Hippocampal formation (tissue), 2 donors: ENCODE measurements at regions not wholly inside any gene's neighbourhood (a gene's known extent, or its start where the extent isn't known, plus 50 kb on each side); places are given as distances from the start of the nearest gene placed in this dataset.

ENCODE experiments used
- DNase-seq, 2 donors: peaks; one replicate each; lab custom pipeline; 2025; lab: John Stamatoyannopoulos, UW

DNA sequence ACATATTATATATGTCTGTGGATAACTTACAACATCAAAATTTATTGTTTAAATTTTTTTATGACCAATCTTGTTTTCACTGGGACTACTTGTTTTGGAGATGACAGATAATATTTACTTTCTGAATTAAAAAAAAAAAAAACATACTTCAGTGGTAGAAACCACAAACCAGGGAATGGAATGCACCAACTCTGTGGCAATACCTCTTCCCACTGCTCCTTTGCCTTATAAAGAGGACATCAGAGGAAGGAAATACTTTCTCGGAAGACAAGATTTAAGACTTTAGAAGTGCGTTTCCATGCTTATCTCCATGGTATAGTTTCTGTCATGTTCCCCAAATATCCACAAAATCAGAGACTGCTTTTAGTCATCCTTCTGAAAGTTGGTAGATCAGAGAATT is 1241.1 kb upstream of the EYS start:
- no peak for DNase-seq

GRCh38 chr6:66940003-66940402 is 1233.0 kb upstream of the EYS start:
- DNase-seq, result no peak

- DNase-seq, result no peak
Observed at GRCh38 chr6:66937180-66937579, 1230.2 kb upstream of the EYS start.

- no peak for DNase-seq
Observed at GRCh38 chr6:66935612-66936011, 1228.6 kb upstream of the EYS start.

DNA sequence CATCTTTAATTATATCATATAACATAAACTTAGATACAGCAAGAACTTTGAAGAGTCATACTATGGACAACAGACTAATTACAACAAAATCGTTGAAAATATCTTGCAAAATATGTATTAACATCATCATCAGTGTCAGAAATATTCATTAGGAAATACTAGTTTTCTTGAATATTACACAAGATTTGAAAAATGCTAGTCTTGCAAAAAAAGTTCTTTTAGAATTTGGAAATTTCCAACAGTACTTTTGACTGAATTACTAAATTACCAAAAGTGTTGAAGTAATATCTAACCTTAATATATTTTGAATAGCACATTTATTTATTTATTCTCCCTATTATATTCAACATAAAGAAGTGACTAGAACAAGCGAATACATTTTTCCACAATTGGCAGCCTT is 1224.8 kb upstream of the EYS start:
- no peak for DNase-seq

DNA sequence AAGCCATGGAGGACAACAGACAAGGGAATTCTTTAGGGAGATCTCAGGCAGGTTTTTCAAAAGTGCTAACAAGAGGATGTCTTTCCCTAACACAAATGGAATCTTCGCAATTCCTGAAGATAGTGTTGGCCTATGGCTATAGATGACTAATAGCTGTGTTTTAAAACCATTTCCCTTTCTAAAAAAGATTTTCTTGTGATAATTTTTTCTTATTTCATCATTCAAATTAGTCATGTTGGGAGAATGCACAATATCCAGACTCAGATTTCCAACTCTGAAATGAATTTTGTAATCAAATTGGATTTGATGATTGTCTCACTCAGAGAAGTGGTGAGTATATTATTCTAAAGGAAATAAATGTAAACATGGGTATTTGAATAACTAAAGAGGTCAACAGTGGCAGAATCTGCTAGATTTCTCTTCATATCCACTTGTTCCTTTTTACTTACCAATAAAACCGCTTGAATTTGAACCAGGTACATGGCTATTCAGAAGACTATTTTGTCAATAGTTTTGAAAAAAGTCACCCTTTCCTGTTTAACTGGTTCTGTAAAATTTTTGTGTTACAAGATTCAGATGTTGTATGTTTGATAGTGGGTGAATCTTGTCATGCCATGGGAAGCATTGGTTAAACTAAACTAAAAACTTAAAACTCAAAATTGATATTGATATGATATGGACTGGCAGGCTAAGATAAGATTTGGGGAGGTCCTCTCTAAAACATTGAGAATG is 1223.7 kb upstream of the EYS start:
- no peak for DNase-seq

DNA sequence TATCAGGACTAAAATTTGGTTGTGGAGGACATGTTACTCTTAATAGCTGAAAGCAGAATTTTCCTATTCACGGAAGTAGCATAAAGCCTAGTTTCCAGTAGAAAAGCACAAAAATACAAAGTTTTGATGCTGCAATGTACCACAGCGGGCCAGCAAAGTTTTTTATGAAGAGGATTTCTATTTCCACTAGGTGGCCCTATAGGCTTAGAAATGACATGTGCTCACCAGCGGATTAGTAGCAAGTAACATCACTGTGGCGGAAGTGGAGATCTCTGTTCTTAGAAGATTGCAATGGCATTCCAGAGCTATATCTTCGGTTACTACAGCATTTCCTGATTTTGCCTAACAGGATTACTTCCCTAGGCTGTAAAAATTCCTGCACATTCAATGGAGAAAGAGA is 1219.0 kb upstream of the EYS start:
- no peak for DNase-seq

DNA sequence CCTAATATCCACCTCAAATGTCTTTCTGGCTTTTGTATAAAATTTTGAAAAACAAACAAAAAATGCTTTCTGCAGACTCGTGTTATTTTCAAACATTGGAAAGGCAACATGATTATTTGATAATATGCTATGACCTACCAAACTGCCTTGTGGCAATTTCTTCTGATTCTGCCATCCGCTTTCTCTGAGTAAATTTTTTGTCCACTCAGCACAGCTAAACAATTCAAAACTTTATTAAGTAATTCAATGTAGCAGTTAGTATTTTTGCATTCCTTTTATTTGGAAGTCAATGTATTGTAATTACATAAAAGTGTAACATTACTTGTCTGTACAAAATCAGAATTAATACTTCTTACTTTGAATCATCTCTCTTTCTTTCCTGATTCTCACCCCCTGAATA is 1206.6 kb upstream of the EYS start:
- DNase-seq, result no peak

GRCh38 chr6:66902457-66902856 is 1195.4 kb upstream of the EYS start:
- DNase-seq, result no peak

DNA sequence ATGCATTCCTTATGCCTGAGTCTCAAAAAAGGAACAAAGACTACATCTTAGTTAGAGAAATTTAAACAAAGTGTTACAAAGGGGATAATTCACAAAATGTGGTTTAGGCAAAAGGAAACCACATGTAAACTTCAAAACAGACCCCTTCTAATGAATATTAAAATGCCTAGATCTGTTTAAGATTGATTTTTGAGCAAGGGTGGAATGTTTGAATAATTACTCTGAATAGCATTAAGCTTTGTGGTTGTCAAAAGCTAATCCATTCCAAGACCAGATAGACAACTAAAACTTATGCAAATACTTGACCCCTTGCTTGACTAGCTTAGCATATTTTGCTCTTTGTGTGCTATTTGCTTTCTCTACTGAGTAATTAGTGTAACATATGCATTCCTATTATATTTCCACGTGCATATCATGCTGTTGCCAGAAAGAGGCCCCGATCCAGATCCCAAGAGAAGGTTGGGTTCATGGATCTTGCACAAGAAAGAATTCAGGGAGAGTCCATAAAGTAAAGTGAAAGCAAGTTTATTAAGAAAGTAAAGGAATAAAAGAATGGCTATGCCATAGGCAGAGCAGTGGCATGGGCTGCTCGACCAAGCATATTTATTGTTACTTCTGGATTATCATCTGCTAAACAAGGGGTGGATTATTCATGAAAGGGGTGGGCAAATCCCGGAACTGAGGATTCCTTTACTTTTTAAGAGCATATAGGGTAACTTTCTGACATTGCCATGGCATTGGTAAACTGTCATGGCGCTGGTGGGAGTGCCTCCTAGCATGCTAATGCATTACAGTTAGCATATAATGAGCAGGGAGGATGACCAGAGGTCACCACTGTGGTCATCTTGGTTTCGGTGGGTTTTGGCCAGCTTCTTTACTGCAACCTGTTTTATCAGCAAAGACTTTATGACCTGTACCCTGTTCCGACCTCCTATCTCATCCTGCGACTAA is 1193.4 kb upstream of the EYS start:
- no peak for DNase-seq

DNA sequence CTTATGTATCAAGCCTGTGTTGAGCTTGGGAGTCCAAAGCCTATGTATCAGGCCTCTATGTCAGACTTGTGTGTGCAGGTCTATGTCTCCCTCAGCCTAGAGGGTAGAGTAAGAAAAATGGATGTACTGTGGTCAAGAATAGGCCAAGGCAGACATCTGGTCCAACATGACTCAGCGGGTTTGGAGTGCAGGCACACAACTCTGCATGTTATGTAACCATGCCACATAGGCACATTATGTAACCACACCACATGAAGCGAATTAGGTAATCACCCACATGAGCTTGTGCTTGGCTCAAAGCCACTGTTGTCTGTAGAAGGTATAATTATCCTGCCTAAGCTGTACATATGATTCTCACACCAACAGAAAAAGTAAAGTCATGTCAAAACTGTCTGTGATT is 1190.5 kb upstream of the EYS start:
- DNase-seq, result no peak

DNA sequence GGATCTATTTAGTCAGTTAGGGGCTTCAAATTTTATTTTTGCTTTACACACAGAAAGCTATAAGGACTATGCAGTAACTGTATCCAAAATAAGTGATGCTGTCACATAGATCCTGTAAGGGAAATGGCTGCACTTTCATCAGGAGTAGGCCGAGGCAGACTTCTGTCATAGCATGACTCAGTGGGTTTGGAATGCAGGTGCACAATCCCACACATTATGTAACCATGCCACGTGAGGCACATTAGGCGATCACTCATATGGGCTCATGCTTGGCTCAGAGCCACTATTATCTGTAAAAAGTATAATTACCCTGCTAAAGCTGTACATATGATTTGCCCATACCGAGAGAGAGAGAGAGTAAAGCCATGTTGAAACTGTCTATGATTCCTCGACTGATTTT is 1189.4 kb upstream of the EYS start:
- no peak for DNase-seq

DNA sequence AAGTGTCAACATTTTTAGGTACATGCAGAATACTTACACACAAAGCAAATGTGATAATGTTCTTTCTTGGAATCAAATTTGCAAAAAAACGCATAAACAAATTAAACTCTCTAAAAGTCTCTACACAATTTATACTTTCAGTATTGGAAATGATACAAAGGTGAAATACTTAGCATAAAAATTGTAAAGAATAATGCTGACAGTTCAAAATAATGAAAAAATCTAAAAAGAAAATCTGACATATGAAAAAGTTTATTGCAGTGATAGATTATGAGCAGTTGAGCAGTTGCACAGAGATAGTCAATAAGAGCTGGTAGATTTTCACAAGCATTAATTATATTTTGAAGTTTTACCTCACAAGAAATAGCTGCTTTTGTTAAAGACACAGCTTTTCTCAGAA is 1176.4 kb upstream of the EYS start:
- DNase-seq, result no peak

DNA sequence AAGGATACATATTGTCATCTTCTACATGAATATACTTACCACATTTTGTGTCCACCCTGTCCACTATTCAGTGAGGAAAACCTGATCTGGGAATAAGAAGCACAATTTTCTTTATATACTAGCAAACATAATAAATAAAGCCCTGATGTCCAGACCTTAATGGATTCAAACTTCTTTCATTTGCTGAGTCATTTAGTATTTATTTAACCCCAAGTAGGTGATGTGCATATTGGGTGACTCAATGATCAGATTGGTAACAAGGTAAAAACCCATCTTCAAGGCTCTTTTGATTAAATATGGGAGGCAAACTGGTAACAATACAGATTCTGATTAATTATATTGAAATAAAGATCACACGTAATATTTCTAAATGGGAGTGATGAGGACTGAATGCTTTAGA is 1159.8 kb upstream of the EYS start:
- DNase-seq, result no peak

- no peak for DNase-seq
Observed at GRCh38 chr6:66865771-66866170, 1158.7 kb upstream of the EYS start.

- DNase-seq, result no peak
Observed at GRCh38 chr6:66861007-66861541, 1154.0 kb upstream of the EYS start.

DNA sequence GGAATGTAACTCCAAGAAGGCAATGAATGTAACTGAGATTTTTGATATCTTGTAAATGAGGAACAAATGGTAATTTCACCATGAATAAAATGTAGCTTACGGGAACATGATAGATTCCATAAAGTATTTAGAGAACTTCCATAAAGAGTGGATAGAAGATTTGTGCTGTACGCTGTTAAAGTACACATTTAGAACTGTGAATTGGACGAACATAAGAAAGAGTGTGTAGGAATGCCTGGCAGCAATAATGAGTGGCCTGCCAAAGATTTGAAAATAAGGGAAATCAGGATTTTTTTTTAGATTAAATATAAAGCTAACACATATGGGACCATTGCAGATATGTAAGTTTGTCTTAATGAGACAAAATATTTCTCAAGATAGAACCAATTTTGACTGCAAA is 1153.3 kb upstream of the EYS start:
- no peak for DNase-seq

- no peak for DNase-seq
Observed at GRCh38 chr6:66858196-66858595, 1151.2 kb upstream of the EYS start.

GRCh38 chr6:66854014-66854413 is 1147.0 kb upstream of the EYS start:
- no peak for DNase-seq

- no peak for DNase-seq
Observed at GRCh38 chr6:66851930-66852329, 1144.9 kb upstream of the EYS start.

GRCh38 chr6:66849843-66850242 is 1142.8 kb upstream of the EYS start:
- no peak for DNase-seq

DNA sequence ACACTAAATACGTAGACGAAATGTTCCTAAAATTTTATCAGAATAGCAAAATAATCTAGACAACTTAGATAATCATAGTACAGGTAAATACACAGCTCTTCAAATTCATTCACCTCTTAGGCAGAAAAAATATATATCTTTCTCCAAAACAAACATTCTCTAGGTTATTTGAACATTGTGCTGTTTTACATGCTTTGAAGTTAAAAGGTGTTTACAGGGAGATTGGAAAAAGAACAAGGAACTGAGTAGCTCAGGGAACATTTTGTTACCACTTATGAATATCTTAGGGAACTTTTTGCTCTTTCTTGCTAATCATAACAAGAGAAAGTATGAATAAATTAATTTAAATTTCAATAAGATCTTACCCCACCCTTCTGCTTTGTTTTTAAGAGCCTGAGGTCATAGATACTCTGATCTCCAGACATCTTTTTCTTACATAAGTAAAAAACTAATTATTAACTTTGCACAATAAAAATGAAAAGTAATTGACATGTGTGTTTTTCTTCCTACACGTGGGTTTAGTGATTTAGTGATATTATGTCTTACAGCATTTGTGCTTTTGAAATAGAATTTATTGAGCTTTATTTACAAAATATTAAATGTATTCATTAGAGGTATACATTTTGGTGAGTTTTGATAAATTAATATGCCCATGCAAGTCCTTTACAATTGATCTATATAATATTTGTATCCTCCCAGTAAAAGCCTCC is 1141.4 kb upstream of the EYS start:
- no peak for DNase-seq
